Colonic mucosa (tissue), 4 donors: ENCODE measurements at regions not wholly inside any gene's neighbourhood (a gene's known extent, or its start where the extent isn't known, plus 50 kb on each side); places are given as distances from the start of the nearest gene placed in this dataset.

Experiments
- DNase-seq: peaks from one replicate; pipeline ENCODE4 v3.0.0-alpha.2; 2020
- H3K27ac ChIP-seq: fragments of 200-600 bp; one replicate; pipeline ENCODE4 v1.8.0; 2021
- H3K27me3 ChIP-seq: fragments of 200-600 bp; one replicate; pipeline ENCODE4 v1.8.0; 2021
- H3K36me3 ChIP-seq: fragments of 200-600 bp; one replicate; pipeline ENCODE4 v1.8.0; 2021
- H3K4me1 ChIP-seq: fragments of 200-600 bp; one replicate; pipeline ENCODE4 v1.8.0; 2021; ENCODE audit warnings: mild to moderate bottlenecking
- H3K4me3 ChIP-seq: fragments of 200-600 bp; one replicate; pipeline ENCODE4 v1.8.0; 2021
- H3K9ac ChIP-seq, 2 donors: one replicate each; pipeline ENCODE4 v1.7.0; 2013; ENCODE audit warnings: control low read depth in 2 of 2, low read depth in 2 of 2, low read length in 2 of 2
- H3K9me3 ChIP-seq: fragments of 200-600 bp; one replicate; pipeline ENCODE4 v1.8.0; 2021
- CTCF ChIP-seq: fragments of 200-600 bp; IDR thresholded peaks from one replicate; pipeline ENCODE4 v1.8.0; 2022; ENCODE audit warnings: antibody characterized with exemption, mild to moderate bottlenecking
- intact Hi-C: fragments of 100-400 bp; cut with DNase I; formaldehyde crosslinking; loops from one replicate; pipeline ENCODE4 v1.14.1; 2022
- donor health status: healthy.
- donor health status: DM: no; HTN: no; CAD: no.
- donor health status: DM: no; HTN: no; CAD: no.

- Histone ChIP-seq H3K4me3 (no peak overlapping the region), H3K27me3 (no peaks in the 10 kb centered on the region), H3K9me3 (no peaks in the 10 kb centered on the region), H3K36me3 (no peaks in the 10 kb centered on the region), H3K4me1 (no peaks in the 10 kb centered on the region), H3K27ac (no peak overlapping the region), H3K9ac (no peak overlapping the region)
- TF ChIP-seq CTCF, result no peak
- intact Hi-C loops, result no loop called here
- no peak for DNase-seq
Measured at GRCh38 chr6:50970908-50971307, 152.2 kb downstream of the TFAP2B start.

GRCh38 chr6:50973464-50973863 is 154.8 kb downstream of the TFAP2B start:
- intact Hi-C loops, result no loop called here
- no peak for TF ChIP-seq CTCF
- no peak for DNase-seq

GRCh38 chr6:50974319-50974718 is 155.6 kb downstream of the TFAP2B start:
- Histone ChIP-seq H3K27ac (no peak overlapping the region), H3K4me1 (no peaks in the 10 kb centered on the region), H3K27me3 (no peaks in the 10 kb centered on the region), H3K9ac (no peak overlapping the region), H3K36me3 (no peaks in the 10 kb centered on the region), H3K4me3 (no peak overlapping the region), H3K9me3 (no peaks in the 10 kb centered on the region)
- DNase-seq, result no peak
- TF ChIP-seq CTCF, result no peak
- intact Hi-C loops, result no loop called here

More at GRCh38 chr6:50973464-50973863, 154.8 kb downstream of the TFAP2B start:
- no peaks in the 10 kb centered on the region for H3K36me3 ChIP-seq
- H3K4me3 ChIP-seq, result no peak overlapping the region
- H3K4me1 ChIP-seq, result no peaks in the 10 kb centered on the region
- H3K27ac ChIP-seq, result no peak overlapping the region
- no peaks in the 10 kb centered on the region for H3K27me3 ChIP-seq
- H3K9ac ChIP-seq, result no peak overlapping the region
- H3K9me3 ChIP-seq, result no peaks in the 10 kb centered on the region

- Histone ChIP-seq H3K27me3 (no peaks in the 10 kb centered on the region), H3K4me1 (no peaks in the 10 kb centered on the region), H3K36me3 (no peaks in the 10 kb centered on the region), H3K4me3 (no peak overlapping the region), H3K27ac (no peak overlapping the region), H3K9me3 (no peaks in the 10 kb centered on the region), H3K9ac (no peak overlapping the region)
- no peak for TF ChIP-seq CTCF
- intact Hi-C loops, result no loop called here
- no peak for DNase-seq
Measured at GRCh38 chr6:50975216-50975615, 156.5 kb downstream of the TFAP2B start.

GRCh38 chr6:50976907-50977306 is 158.2 kb downstream of the TFAP2B start:
- Histone ChIP-seq H3K9ac (no peak overlapping the region), H3K27me3 (no peaks in the 10 kb centered on the region), H3K4me1 (no peaks in the 10 kb centered on the region), H3K9me3 (no peaks in the 10 kb centered on the region), H3K4me3 (no peak overlapping the region), H3K27ac (no peak overlapping the region), H3K36me3 (no peaks in the 10 kb centered on the region)
- no peak for TF ChIP-seq CTCF
- intact Hi-C loops, result no loop called here
- DNase-seq, result no peak

- Histone ChIP-seq H3K27ac (no peak overlapping the region), H3K4me1 (no peaks in the 10 kb centered on the region), H3K36me3 (no peaks in the 10 kb centered on the region), H3K9ac (no peak overlapping the region), H3K27me3 (no peaks in the 10 kb centered on the region), H3K4me3 (no peak overlapping the region), H3K9me3 (no peaks in the 10 kb centered on the region)
- TF ChIP-seq CTCF, result no peak
- DNase-seq, result no peak
- intact Hi-C loops, result no loop called here
Measured at GRCh38 chr6:50977796-50978195, 159.1 kb downstream of the TFAP2B start.
